Embryonic facial prominence (tissue), 1 donor: ENCODE measurements at regions not wholly inside any gene's neighbourhood (a gene's known extent, or its start where the extent isn't known, plus 50 kb on each side); places are given as distances from the start of the nearest gene placed in this dataset.
A peak's percentile ranks its signal among the peaks of the same experiment; 100 is the strongest.

Experiments
- DNase-seq: peaks from one replicate; pipeline ENCODE4 v3.0.0-alpha.2; 2016; ENCODE audit errors: extremely low spot score

- no peak for DNase-seq
Measured at GRCh38 chr9:80648336-80648735, 1041.0 kb downstream of the TLE1 start.

GRCh38 chr9:80646211-80646610 lies 1043.1 kb downstream of the TLE1 start:
- DNase-seq, result no peak

- DNase-seq, result no peak
Measured at GRCh38 chr9:80644044-80644443, 1045.3 kb downstream of the TLE1 start.

GRCh38 chr9:80635065-80635464 lies 1054.3 kb downstream of the TLE1 start:
- no peak for DNase-seq

GRCh38 chr9:80632041-80632440 lies 1057.3 kb downstream of the TLE1 start:
- no peak for DNase-seq

- DNase-seq, result no peak
Measured at GRCh38 chr9:80622508-80622907, 1050.7 kb downstream of the TLE4 start.

GRCh38 chr9:80619356-80619755 lies 1047.6 kb downstream of the TLE4 start:
- DNase-seq, result no peak

- DNase-seq, result peak; percentile 51
Measured at GRCh38 chr9:80615964-80616363, 1044.2 kb downstream of the TLE4 start.

- DNase-seq, result no peak
Measured at GRCh38 chr9:80605793-80606192, 1034.0 kb downstream of the TLE4 start.

GRCh38 chr9:80605129-80605528 lies 1033.4 kb downstream of the TLE4 start:
- peak; percentile 67 for DNase-seq

GRCh38 chr9:80602291-80602690 lies 1030.5 kb downstream of the TLE4 start:
- DNase-seq, result no peak

- no peak for DNase-seq
Measured at GRCh38 chr9:80596579-80596978, 1024.8 kb downstream of the TLE4 start.

- DNase-seq, result no peak
Measured at GRCh38 chr9:80595192-80595591, 1023.4 kb downstream of the TLE4 start.

- no peak for DNase-seq
Measured at GRCh38 chr9:80592413-80592812, 1020.6 kb downstream of the TLE4 start.

- no peak for DNase-seq
Measured at GRCh38 chr9:80586786-80587330, 1015.1 kb downstream of the TLE4 start.

GRCh38 chr9:80571953-80572352 lies 1000.2 kb downstream of the TLE4 start:
- DNase-seq, result no peak

GRCh38 chr9:80569236-80569635 lies 997.5 kb downstream of the TLE4 start:
- DNase-seq, result no peak

GRCh38 chr9:80561526-80561925 lies 989.8 kb downstream of the TLE4 start:
- DNase-seq, result no peak

- no peak for DNase-seq
Measured at GRCh38 chr9:80560976-80561375, 989.2 kb downstream of the TLE4 start.

- no peak for DNase-seq
Measured at GRCh38 chr9:80557256-80557655, 985.5 kb downstream of the TLE4 start.

GRCh38 chr9:80556631-80557030 lies 984.9 kb downstream of the TLE4 start:
- DNase-seq, result no peak

GRCh38 chr9:80555782-80556325 lies 984.1 kb downstream of the TLE4 start:
- no peak for DNase-seq

- no peak for DNase-seq
Measured at GRCh38 chr9:80554856-80555255, 983.1 kb downstream of the TLE4 start.

GRCh38 chr9:80554301-80554700 lies 982.5 kb downstream of the TLE4 start:
- no peak for DNase-seq
